Osteoblast (primary cell): ENCODE measurements at regions not wholly inside any gene's neighbourhood (a gene's known extent, or its start where the extent isn't known, plus 50 kb on each side); places are given as distances from the start of the nearest gene placed in this dataset.
A peak's percentile ranks its signal among the peaks of the same experiment; 100 is the strongest.

Source experiments
- DNase-seq: peaks from one replicate; pipeline ENCODE4 v3.0.0; 2011; ENCODE audit warnings: low spot score, mixed read lengths; ENCODE audit not compliant: insufficient read length; ENCODE audit errors: missing footprints
- H2AFZ ChIP-seq: 2 replicates; pipeline ENCODE4 v1.6.0; 2011; ENCODE audit warnings: mild to moderate bottlenecking, low read length
- H3K27ac ChIP-seq: 2 replicates; pipeline ENCODE4 v1.5.1; 2011; ENCODE audit warnings: mild to moderate bottlenecking, low read depth, low read length, moderate library complexity
- H3K27me3 ChIP-seq: 2 replicates; pipeline ENCODE4 v1.6.0; 2012; ENCODE audit warnings: mild to moderate bottlenecking, control low read depth, inconsistent platforms, low read length, moderate library complexity; ENCODE audit not compliant: insufficient read depth
- H3K36me3 ChIP-seq: 2 replicates; pipeline ENCODE4 v1.5.1; 2011; ENCODE audit warnings: mild to moderate bottlenecking, low read length, control low read depth, moderate library complexity; ENCODE audit not compliant: insufficient read depth
- H3K4me1 ChIP-seq: 2 replicates; pipeline ENCODE4 v1.5.1; 2011; ENCODE audit warnings: mild to moderate bottlenecking, low read length, control low read depth, moderate library complexity; ENCODE audit not compliant: insufficient read depth
- H3K4me2 ChIP-seq: 2 replicates; pipeline ENCODE4 v1.6.0; 2011; ENCODE audit warnings: mild to moderate bottlenecking, low read length; ENCODE audit not compliant: insufficient read depth
- H3K4me3 ChIP-seq: fragments of 200-600 bp; sonication (generic); 3 replicates; pipeline ENCODE4 v1.5.1; 2012; ENCODE audit warnings: mild to moderate bottlenecking, low read length, inconsistent platforms; ENCODE audit not compliant: insufficient read depth
- H3K79me2 ChIP-seq: 2 replicates; pipeline ENCODE4 v1.6.0; 2012; ENCODE audit warnings: mild to moderate bottlenecking, low read length, control low read depth, inconsistent platforms; ENCODE audit not compliant: insufficient read depth
- H3K9me3 ChIP-seq: 2 replicates; pipeline ENCODE4 v1.5.1; 2011; ENCODE audit warnings: low read depth, low read length, control low read depth
- H4K20me1 ChIP-seq: 2 replicates; pipeline ENCODE4 v1.6.0; 2012; ENCODE audit warnings: mild to moderate bottlenecking, low read length, control low read depth; ENCODE audit not compliant: insufficient read depth
- CTCF ChIP-seq: IDR thresholded peaks from 2 replicates; pipeline ENCODE4 v1.5.1; 2011; ENCODE audit warnings: mild to moderate bottlenecking, low read depth, low read length, moderate library complexity; ENCODE audit errors: extremely low read depth

GRCh38 chr1:185674201-185674600 is 60.0 kb upstream of the HMCN1 start:
- no peaks in the 10 kb centered on the region for H3K27me3 ChIP-seq
- no peak for TF ChIP-seq CTCF
- peaks cover 4% of the 10 kb centered on the region for H3K4me1 ChIP-seq
- peak overlapping the region; percentile 7 for H3K4me2 ChIP-seq
- no peaks in the 10 kb centered on the region for H3K9me3 ChIP-seq
- H3K79me2 ChIP-seq: no peaks in the 10 kb centered on the region
- peak overlapping the region; percentile 85 for H2AFZ ChIP-seq
- H3K36me3 ChIP-seq: no peaks in the 10 kb centered on the region
- H4K20me1 ChIP-seq: no peaks in the 10 kb centered on the region
- H3K4me3 ChIP-seq: no peak overlapping the region
- no peak overlapping the region for H3K27ac ChIP-seq
- no peak for DNase-seq

DNA sequence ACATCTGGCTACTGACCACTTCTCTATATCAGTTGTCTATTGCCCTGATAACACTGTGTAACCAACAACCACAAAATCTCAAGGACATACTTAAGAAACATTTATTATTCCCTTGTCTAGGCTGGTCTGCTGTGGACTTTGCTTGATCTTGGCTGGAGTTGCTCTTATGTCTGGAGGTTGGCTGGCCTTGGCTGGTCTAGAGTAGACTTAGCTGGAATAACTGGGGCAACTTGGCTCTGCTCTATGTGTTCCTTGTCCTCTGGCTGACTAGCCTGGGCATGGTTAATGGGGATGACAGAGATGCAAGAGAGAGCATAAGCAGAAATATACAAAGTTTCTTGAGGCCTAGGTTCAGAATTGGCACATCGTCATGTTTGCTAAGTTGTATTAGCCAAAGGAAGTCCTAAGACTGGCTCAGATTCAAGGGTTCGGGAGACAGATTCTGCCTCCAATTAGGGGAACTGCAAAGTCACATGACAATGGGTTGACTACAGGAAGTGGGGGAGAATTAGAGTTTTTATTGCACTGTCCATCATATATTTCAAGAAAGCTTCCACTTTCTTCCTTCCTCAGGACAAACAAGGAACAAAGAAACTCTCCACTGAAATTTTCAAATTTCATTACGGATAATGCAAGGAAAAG is 61.4 kb upstream of the HMCN1 start:
- H3K36me3 ChIP-seq: no peaks in the 10 kb centered on the region
- TF ChIP-seq CTCF: no peak
- H4K20me1 ChIP-seq: no peaks in the 10 kb centered on the region
- H3K79me2 ChIP-seq: no peaks in the 10 kb centered on the region
- peaks cover 4% of the 10 kb centered on the region for H3K4me1 ChIP-seq
- no peak overlapping the region for H3K4me3 ChIP-seq
- no peak for DNase-seq
- no peaks in the 10 kb centered on the region for H3K9me3 ChIP-seq
- no peak overlapping the region for H2AFZ ChIP-seq
- no peak overlapping the region for H3K4me2 ChIP-seq
- H3K27me3 ChIP-seq: no peaks in the 10 kb centered on the region
- no peak overlapping the region for H3K27ac ChIP-seq

DNA sequence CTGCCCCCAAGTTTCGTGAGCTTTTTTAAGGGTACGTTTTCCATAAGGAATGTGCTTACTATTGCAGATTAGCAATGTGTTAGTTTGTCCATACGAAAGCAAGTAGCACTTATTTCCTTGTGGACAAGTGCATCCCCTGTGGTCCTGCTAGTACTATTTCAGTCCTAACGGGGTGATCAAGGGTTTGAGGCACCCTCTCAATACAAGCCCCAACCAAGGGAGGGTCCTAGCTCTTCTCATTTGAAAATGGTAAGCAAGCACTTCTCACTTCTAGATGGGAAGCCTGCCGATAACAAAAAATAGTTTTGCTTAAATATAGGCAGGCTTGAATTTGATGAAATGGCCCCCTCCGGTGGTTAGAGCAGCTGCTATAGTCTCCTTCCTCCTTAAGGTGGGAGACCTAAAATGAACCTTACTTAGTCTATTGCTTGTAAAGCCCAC is 64.0 kb upstream of the HMCN1 start:
- Histone ChIP-seq H3K27me3 (no peaks in the 10 kb centered on the region), H2AFZ (peak overlapping the region; percentile 92), H3K9me3 (no peaks in the 10 kb centered on the region), H3K4me3 (peak overlapping the region; percentile 62), H4K20me1 (no peaks in the 10 kb centered on the region), H3K4me2 (peak overlapping the region; percentile 79), H3K79me2 (no peaks in the 10 kb centered on the region), H3K36me3 (no peaks in the 10 kb centered on the region), H3K27ac (peak overlapping the region; percentile 29), H3K4me1 (peaks cover 4% of the 10 kb centered on the region)
- peak; percentile 75 for DNase-seq
- peak; percentile 77 for TF ChIP-seq CTCF

DNA sequence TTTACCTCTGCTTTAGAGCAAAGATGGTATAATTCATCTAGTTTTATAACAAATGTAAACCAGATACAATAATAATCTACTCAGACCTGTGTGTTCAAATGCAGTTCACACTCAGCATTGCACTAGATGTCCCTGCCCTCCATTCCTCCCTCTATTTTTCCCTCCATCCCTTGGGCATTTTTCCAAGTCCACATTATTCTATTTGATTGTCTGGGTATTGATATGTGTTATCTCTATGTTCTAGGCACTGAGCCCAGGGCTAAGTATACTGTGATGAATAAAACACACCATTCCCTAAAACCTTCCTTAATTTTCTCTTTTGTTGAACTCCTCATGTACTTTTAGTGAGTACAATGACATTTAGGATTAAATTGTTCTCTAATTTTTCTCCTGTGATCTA is 66.2 kb upstream of the HMCN1 start:
- H3K27ac ChIP-seq: no peak overlapping the region
- no peaks in the 10 kb centered on the region for H3K9me3 ChIP-seq
- no peak overlapping the region for H3K4me3 ChIP-seq
- H3K36me3 ChIP-seq: no peaks in the 10 kb centered on the region
- TF ChIP-seq CTCF: no peak
- H3K4me1 ChIP-seq: no peaks in the 10 kb centered on the region
- H3K4me2 ChIP-seq: no peak overlapping the region
- no peak overlapping the region for H2AFZ ChIP-seq
- no peaks in the 10 kb centered on the region for H4K20me1 ChIP-seq
- no peak for DNase-seq
- no peaks in the 10 kb centered on the region for H3K79me2 ChIP-seq
- H3K27me3 ChIP-seq: no peaks in the 10 kb centered on the region
